ENCODE measurements at regions not wholly inside any gene's neighbourhood (a gene's known extent, or its start where the extent isn't known, plus 50 kb on each side); places are given as distances from the start of the nearest gene placed in this dataset.

DNA sequence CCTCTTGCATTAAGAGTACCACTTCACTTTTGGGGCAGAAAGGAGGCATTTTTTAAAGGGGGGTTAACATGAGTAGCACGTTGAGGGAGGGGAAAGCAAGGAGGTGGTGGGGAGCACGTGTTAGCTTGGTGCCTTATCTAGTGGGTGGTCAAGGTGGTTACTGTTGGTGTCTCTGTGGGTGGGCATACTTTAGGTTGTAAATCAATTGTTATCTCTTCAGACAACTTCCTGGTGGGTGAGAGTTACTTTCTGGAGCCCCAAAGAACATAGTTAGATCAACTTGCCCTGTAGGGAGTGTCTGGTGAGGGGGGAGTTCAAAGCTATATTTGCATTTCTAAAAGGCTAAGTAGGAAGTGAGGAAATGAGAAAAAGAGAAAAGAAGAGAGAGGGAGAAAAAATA, 297.7 kb upstream of the CLNK start:
- TF ChIP-seq, protein P1, sequence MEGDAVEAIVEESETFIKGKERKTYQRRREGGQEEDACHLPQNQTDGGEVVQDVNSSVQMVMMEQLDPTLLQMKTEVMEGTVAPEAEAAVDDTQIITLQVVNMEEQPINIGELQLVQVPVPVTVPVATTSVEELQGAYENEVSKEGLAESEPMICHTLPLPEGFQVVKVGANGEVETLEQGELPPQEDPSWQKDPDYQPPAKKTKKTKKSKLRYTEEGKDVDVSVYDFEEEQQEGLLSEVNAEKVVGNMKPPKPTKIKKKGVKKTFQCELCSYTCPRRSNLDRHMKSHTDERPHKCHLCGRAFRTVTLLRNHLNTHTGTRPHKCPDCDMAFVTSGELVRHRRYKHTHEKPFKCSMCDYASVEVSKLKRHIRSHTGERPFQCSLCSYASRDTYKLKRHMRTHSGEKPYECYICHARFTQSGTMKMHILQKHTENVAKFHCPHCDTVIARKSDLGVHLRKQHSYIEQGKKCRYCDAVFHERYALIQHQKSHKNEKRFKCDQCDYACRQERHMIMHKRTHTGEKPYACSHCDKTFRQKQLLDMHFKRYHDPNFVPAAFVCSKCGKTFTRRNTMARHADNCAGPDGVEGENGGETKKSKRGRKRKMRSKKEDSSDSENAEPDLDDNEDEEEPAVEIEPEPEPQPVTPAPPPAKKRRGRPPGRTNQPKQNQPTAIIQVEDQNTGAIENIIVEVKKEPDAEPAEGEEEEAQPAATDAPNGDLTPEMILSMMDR (tag by site-specific recombination; IDR thresholded peaks at IDR 0.05): no peak
- no peak for TF ChIP-seq ZNF211 (tag by site-specific recombination; IDR thresholded peaks at IDR 0.05; ENCODE audit: low read depth)
- no peak for TF ChIP-seq ZNF274 (IDR thresholded peaks at IDR 0.05; ENCODE audit: low read length)
- no peak for TF ChIP-seq ZNF274 (tag by site-specific recombination; IDR thresholded peaks at IDR 0.05; ENCODE audit: borderline replicate concordance)
- TF ChIP-seq, protein P2, sequence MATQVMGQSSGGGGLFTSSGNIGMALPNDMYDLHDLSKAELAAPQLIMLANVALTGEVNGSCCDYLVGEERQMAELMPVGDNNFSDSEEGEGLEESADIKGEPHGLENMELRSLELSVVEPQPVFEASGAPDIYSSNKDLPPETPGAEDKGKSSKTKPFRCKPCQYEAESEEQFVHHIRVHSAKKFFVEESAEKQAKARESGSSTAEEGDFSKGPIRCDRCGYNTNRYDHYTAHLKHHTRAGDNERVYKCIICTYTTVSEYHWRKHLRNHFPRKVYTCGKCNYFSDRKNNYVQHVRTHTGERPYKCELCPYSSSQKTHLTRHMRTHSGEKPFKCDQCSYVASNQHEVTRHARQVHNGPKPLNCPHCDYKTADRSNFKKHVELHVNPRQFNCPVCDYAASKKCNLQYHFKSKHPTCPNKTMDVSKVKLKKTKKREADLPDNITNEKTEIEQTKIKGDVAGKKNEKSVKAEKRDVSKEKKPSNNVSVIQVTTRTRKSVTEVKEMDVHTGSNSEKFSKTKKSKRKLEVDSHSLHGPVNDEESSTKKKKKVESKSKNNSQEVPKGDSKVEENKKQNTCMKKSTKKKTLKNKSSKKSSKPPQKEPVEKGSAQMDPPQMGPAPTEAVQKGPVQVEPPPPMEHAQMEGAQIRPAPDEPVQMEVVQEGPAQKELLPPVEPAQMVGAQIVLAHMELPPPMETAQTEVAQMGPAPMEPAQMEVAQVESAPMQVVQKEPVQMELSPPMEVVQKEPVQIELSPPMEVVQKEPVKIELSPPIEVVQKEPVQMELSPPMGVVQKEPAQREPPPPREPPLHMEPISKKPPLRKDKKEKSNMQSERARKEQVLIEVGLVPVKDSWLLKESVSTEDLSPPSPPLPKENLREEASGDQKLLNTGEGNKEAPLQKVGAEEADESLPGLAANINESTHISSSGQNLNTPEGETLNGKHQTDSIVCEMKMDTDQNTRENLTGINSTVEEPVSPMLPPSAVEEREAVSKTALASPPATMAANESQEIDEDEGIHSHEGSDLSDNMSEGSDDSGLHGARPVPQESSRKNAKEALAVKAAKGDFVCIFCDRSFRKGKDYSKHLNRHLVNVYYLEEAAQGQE (tag by site-specific recombination; IDR thresholded peaks at IDR 0.05): no peak
- no peak for TF ChIP-seq ZNF341 (tag by site-specific recombination; IDR thresholded peaks at IDR 0.05; ENCODE audit: low read depth)
